HAP-1 (cell line): ENCODE measurements at regions not wholly inside any gene's neighbourhood (a gene's known extent, or its start where the extent isn't known, plus 50 kb on each side); places are given as distances from the start of the nearest gene placed in this dataset.

Experiments
- DNase-seq, 2 experiments: peaks; one replicate each; pipeline ENCODE4 v3.0.0-alpha.2; 2016 to 2020; ENCODE audit warnings: low spot score in 2 of 2
- H3K27me3 ChIP-seq: fragments of 250-450 bp; sonication (Bioruptor Pico); 2 replicates; pipeline ENCODE4 v1.5.1; 2020; ENCODE audit warnings: low read depth, mild to moderate bottlenecking, moderate library complexity
- H3K36me3 ChIP-seq: fragments of 250-450 bp; sonication (Bioruptor Pico); replicated peaks from 2 replicates; pipeline ENCODE4 v1.5.1; 2020; ENCODE audit warnings: mild to moderate bottlenecking
- H3K4me1 ChIP-seq: fragments of 250-450 bp; sonication (Bioruptor Pico); 2 replicates; pipeline ENCODE4 v1.5.1; 2020; ENCODE audit warnings: mild to moderate bottlenecking
- H3K4me3 ChIP-seq: fragments of 250-450 bp; sonication (Bioruptor Pico); 2 replicates; pipeline ENCODE4 v1.5.1; 2020; ENCODE audit warnings: mild to moderate bottlenecking, moderate library complexity
- H3K9me3 ChIP-seq: fragments of 250-450 bp; sonication (Bioruptor Pico); 2 replicates; pipeline ENCODE4 v1.5.1; 2020; ENCODE audit warnings: mild to moderate bottlenecking, moderate library complexity
- in situ Hi-C: fragments of 300-500 bp; cut with MboI; formaldehyde crosslinking; loops from 3 replicates; pipeline ENCODE4 v1.14.3; 2020; ENCODE audit warnings: low sequenced_read_pairs, inconsistent platforms, mixed read lengths

DNA sequence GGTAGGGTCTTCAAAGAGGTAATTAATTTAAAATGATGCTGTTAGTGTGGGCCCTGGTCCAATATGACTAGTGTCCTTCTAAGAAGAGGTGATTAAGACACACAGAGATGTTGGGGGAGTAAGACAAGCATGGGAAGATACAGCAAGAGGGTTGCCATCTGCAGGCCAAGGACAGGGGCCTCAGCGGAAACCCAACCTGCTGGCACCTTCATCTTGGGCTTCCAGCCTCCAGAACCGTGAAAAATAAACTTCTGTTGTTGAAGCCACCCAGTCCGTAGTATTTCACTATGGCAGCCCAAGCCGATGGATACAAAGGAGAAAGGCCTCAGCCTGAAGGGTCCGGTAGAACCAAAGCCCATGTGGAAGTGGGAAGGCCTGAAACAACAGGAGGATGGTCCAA, 161.7 kb upstream of the UBE2E1 start:
- peaks cover 4% of the 10 kb centered on the region; the same call in 1 of the 2 replicates for H3K9me3 ChIP-seq
- H3K4me3 ChIP-seq = no peak overlapping the region

GRCh38 chr3:23644676-23645075, 161.1 kb upstream of the UBE2E1 start:
- in situ Hi-C loops = no loop called here
- Histone ChIP-seq H3K4me1 (peaks cover 19% of the 10 kb centered on the region), H3K4me3 (no peak overlapping the region), H3K36me3 (no peaks in the 10 kb centered on the region), H3K27me3 (peaks cover 13% of the 10 kb centered on the region; the same call in 1 of the 2 replicates), H3K9me3 (peaks cover 4% of the 10 kb centered on the region; the same call in 1 of the 2 replicates)
- peak; percentile 52 to 92 for DNase-seq

More for the DNA sequence above, 161.7 kb upstream of the UBE2E1 start:
- in situ Hi-C loops = no loop called here
- DNase-seq = no peak
- Histone ChIP-seq H3K4me1 (peaks cover 19% of the 10 kb centered on the region), H3K36me3 (no peaks in the 10 kb centered on the region), H3K27me3 (peaks cover 12% of the 10 kb centered on the region; the same call in 1 of the 2 replicates)

DNA sequence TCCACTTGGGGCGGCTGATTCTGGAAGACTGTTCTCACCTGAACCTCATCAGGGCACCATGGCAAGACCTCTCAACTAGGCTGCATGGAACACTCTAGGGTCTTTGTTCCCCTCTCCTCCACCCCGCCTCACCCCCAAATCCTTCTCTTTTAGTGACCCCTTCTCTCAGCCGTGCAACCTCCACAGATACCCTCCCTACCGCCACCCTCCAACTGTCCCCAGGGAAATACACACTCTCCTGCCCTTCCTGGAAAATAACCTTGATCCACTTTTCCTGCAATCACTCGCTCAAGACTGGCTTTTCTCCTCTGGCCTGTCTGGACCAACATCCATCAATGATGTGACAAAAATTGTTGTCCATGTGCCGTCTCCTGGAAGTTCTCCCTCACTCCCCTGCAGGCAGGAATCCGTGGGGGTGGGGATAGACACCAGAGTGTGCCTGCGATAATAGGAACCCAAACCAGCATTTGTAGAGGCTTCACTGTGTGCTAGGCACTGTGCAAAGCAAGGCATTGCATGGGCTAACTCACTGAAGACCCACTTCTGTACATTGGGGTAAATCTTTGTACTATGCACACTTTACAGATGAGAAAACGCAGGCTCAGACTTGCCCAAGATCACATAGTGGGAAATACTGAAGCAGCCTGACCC, 160.1 kb upstream of the UBE2E1 start:
- H3K4me3 ChIP-seq = no peak overlapping the region
- in situ Hi-C loops = no loop called here
- no peaks in the 10 kb centered on the region for H3K36me3 ChIP-seq
- H3K27me3 ChIP-seq = peaks cover 17% of the 10 kb centered on the region; the same call in 1 of the 2 replicates
- peaks cover 4% of the 10 kb centered on the region; the same call in 1 of the 2 replicates for H3K9me3 ChIP-seq
- no peak for DNase-seq
- peaks cover 19% of the 10 kb centered on the region for H3K4me1 ChIP-seq

- Histone ChIP-seq H3K4me3 (no peak overlapping the region), H3K36me3 (no peaks in the 10 kb centered on the region), H3K27me3 (peaks cover 17% of the 10 kb centered on the region; the same call in 1 of the 2 replicates), H3K4me1 (peaks cover 19% of the 10 kb centered on the region), H3K9me3 (peaks cover 4% of the 10 kb centered on the region; the same call in 1 of the 2 replicates)
- no peak for DNase-seq
- in situ Hi-C loops = no loop called here
Observed at GRCh38 chr3:23646184-23646920, 159.4 kb upstream of the UBE2E1 start.

DNA sequence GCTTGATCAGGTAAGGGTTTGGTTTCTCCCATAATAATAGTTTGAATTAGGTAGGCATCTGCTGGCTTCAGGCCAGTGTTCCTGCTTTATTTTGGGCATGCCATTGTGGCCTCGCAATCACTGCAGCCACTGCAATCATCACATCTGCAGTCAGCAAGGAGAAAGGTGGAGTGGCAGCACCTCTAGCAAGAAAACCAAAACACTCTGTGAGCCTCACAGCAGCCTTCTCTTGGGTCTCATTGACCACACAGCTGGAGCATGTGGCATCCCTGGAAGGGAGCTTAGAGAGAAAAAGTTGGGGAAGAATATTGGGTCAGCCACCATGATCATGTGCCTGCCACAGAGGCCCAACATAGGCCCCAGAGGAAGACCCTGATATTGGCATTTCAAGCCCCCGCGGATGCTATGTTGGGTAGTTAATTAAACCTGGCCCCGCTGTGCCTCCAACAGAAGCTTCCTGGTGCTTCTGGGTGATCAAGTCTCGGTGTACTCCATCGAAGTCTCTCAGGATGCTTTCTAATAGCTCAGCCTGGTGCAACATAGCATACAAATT, 158.0 kb upstream of the UBE2E1 start:
- H3K27me3 ChIP-seq = peaks cover 17% of the 10 kb centered on the region; the same call in 1 of the 2 replicates
- H3K4me1 ChIP-seq = peaks cover 19% of the 10 kb centered on the region
- DNase-seq = no peak
- no peak overlapping the region for H3K4me3 ChIP-seq
- in situ Hi-C loops = no loop called here
- peaks cover 4% of the 10 kb centered on the region; the same call in 1 of the 2 replicates for H3K9me3 ChIP-seq
- no peaks in the 10 kb centered on the region for H3K36me3 ChIP-seq

DNA sequence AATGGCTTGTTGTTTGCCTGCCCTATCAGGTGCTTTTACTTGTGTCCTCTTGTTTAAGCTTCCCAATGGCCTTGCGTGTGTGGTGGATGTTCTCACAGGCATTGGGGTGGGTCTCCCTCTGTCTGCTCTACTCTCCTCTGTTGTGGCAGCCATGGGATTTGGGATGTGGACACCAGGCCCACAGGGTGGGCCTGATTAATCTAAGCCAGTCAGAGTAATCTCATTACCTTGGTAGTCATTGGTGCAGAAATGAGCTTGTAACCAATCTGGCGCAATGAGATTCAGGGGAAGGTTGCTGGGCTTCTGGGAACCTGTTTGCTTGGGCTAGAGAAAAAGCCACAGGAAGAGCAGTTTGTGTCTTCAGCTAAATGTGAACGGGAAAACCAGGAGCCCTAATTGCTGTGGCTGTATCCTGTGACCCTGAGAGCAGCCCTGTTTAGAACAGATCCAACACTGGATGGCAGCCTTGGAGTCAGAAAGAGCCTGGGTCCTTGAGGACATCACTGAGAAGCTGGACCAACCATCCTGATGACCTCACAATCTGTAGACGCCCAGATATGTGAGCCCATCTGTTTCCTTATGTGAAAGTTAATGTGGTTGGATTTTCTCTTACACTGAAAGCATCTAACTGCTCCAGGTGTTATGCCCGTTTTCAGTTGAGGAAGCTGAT, 157.3 kb upstream of the UBE2E1 start:
- in situ Hi-C loops = no loop called here
- H3K27me3 ChIP-seq = peaks cover 17% of the 10 kb centered on the region; the same call in 1 of the 2 replicates
- H3K36me3 ChIP-seq = no peaks in the 10 kb centered on the region
- H3K4me3 ChIP-seq = no peak overlapping the region
- no peak for DNase-seq
- H3K9me3 ChIP-seq = peaks cover 4% of the 10 kb centered on the region; the same call in 1 of the 2 replicates
- H3K4me1 ChIP-seq = peaks cover 19% of the 10 kb centered on the region

- peaks cover 17% of the 10 kb centered on the region; the same call in 1 of the 2 replicates for H3K27me3 ChIP-seq
- no peak overlapping the region for H3K4me3 ChIP-seq
- no peak for DNase-seq
- H3K4me1 ChIP-seq = peaks cover 18% of the 10 kb centered on the region
- H3K9me3 ChIP-seq = peaks cover 1% of the 10 kb centered on the region; the same call in 1 of the 2 replicates
- no peaks in the 10 kb centered on the region for H3K36me3 ChIP-seq
- in situ Hi-C loops = no loop called here
Observed at GRCh38 chr3:23648996-23649395, 156.8 kb upstream of the UBE2E1 start.

DNA sequence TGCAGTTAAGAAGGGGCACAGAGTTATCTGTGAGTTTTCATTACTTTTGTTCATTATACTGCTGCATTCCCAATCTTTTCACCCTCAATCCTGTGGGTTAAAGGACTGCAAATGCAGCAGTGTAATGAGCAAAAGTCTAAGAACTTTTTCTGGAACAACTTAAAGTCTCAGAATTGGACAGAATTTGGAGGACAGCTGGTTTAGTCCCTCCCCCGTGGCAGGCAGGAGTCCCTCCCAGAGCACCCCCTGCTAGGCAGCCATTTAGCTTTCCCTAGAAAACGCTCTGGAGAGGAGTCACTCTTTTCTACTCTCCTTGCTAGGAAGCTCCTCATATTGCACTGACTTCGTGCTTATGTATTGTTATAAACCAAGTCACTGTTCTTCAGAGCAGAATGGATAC, 156.3 kb upstream of the UBE2E1 start:
- in situ Hi-C loops = no loop called here
- no peaks in the 10 kb centered on the region; the same call in 1 of the 2 replicates for H3K9me3 ChIP-seq
- H3K4me1 ChIP-seq = peaks cover 13% of the 10 kb centered on the region
- peaks cover 17% of the 10 kb centered on the region; the same call in 1 of the 2 replicates for H3K27me3 ChIP-seq
- no peak overlapping the region for H3K4me3 ChIP-seq
- no peaks in the 10 kb centered on the region for H3K36me3 ChIP-seq
- no peak for DNase-seq

DNA sequence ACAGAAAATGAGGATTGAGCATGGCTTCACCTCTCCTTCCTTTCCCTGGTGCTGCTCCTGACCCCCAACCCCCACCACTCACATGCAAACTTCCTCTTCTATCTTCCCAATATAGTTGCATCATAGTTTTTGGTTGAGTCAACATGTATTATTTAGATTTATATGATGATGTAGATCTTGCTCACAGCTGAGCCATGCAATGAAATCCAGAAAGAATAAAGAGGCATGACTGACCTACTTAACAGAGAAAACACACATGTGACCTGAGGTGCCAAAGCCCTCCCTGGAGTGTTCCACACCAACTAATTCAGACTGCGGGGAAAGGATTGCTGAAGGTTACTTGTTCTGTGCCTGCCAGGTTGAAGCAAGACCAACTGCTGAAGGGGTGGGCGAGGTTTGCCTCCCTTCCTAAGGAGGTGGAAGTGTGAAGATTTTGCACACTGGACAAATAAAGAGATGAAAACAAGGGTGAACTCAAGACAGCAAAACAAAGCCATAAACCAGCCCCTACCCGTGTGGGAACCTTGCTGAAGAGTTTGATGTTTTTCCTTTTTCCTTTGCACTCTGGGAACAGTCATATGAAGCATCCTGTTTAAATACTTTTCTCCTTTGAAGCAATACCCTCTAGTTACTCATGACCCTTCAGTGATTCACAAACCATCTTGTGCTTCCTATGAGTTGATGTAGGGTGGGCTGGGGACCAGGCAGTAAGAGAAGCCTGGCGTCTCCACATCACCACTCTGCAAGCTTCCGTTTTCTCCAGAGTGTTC, 155.2 kb upstream of the UBE2E1 start:
- H3K27me3 ChIP-seq = peaks cover 17% of the 10 kb centered on the region; the same call in 1 of the 2 replicates
- no peaks in the 10 kb centered on the region; the same call in 1 of the 2 replicates for H3K9me3 ChIP-seq
- H3K4me3 ChIP-seq = no peak overlapping the region
- in situ Hi-C loops = no loop called here
- no peaks in the 10 kb centered on the region for H3K36me3 ChIP-seq
- DNase-seq = no peak
- H3K4me1 ChIP-seq = peaks cover 2% of the 10 kb centered on the region; the same call in 1 of the 2 replicates

GRCh38 chr3:23653647-23654525, 151.9 kb upstream of the UBE2E1 start:
- Histone ChIP-seq H3K4me3 (no peak overlapping the region), H3K36me3 (no peaks in the 10 kb centered on the region), H3K4me1 (no peaks in the 10 kb centered on the region), H3K27me3 (peaks cover 7% of the 10 kb centered on the region; the same call in 1 of the 2 replicates), H3K9me3 (no peaks in the 10 kb centered on the region; the same call in 1 of the 2 replicates)
- in situ Hi-C loops = no loop called here
- DNase-seq = no peak

GRCh38 chr3:23654571-23654970, 151.2 kb upstream of the UBE2E1 start:
- H3K9me3 ChIP-seq = no peaks in the 10 kb centered on the region
- no peaks in the 10 kb centered on the region for H3K36me3 ChIP-seq
- no peaks in the 10 kb centered on the region for H3K4me1 ChIP-seq
- no peak overlapping the region for H3K4me3 ChIP-seq
- no peak for DNase-seq
- peaks cover 4% of the 10 kb centered on the region; the same call in 1 of the 2 replicates for H3K27me3 ChIP-seq
- in situ Hi-C loops = no loop called here

- in situ Hi-C loops = no loop called here
- Histone ChIP-seq H3K4me1 (no peaks in the 10 kb centered on the region), H3K9me3 (no peaks in the 10 kb centered on the region), H3K36me3 (no peaks in the 10 kb centered on the region), H3K27me3 (no peaks in the 10 kb centered on the region), H3K4me3 (no peak overlapping the region)
- no peak for DNase-seq
Observed at GRCh38 chr3:23655749-23656148, 150.0 kb upstream of the UBE2E1 start.
